ENCODE measurements at regions not wholly inside any gene's neighbourhood (a gene's known extent, or its start where the extent isn't known, plus 50 kb on each side); places are given as distances from the start of the nearest gene placed in this dataset.

DNA sequence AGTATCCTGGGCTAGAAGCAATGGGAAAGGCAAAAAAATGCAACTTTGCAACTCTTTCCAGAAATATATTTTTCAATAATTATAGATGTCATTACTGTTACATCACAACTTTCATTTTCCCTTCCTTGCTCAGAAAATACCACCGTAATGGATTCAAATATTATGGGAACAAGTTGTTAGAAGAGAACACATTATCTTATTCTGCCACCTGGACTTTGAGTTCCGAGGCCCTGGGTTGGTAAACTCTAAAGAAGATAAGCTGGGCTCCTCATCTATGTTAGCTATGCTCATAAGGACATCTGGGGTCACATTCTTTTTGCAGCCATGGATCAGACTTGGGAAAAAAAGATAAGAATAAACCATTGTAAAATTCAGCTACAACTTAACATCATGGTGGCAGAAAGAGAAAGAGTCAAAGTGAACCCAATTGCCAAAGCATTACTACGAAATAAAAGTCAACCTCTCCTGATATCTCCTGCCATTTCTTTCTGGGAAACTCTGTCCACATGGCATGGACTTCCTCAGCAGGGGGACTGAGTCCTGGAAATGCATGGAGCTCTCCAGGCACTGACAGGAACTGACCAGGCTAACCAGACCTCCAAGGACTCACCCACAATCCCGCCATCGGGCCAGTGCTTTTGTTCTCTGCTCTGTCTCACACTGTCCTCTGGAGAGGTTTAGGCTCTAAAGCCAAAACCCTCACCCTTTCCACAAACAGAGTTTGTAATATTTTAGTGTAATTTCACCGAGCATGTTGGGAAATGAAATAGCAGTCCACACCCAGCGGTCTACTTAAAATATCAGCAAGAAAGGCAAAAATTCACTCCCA, 499.1 kb upstream of the RUNX1 start:
- no peak for TF ChIP-seq RARB (CRISPR knock-in tag; IDR thresholded peaks at IDR 0.05)
- no peak for TF ChIP-seq TOX (CRISPR knock-in tag; IDR thresholded peaks at IDR 0.05; ENCODE audit: borderline replicate concordance)
- no peak for TF ChIP-seq ARNTL (CRISPR knock-in tag; IDR thresholded peaks at IDR 0.05; ENCODE audit: borderline replicate concordance, low read depth)
- TF ChIP-seq, protein P1, sequence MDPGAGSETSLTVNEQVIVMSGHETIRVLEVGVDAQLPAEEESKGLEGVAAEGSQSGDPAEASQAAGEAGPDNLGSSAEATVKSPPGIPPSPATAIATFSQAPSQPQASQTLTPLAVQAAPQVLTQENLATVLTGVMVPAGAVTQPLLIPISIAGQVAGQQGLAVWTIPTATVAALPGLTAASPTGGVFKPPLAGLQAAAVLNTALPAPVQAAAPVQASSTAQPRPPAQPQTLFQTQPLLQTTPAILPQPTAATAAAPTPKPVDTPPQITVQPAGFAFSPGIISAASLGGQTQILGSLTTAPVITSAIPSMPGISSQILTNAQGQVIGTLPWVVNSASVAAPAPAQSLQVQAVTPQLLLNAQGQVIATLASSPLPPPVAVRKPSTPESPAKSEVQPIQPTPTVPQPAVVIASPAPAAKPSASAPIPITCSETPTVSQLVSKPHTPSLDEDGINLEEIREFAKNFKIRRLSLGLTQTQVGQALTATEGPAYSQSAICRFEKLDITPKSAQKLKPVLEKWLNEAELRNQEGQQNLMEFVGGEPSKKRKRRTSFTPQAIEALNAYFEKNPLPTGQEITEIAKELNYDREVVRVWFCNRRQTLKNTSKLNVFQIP (CRISPR knock-in tag; IDR thresholded peaks at IDR 0.05; ENCODE audit: borderline replicate concordance, low read depth): no peak
- no peak for TF ChIP-seq ZFP3 (CRISPR knock-in tag; IDR thresholded peaks at IDR 0.05)
- no peak for TF ChIP-seq ZC3H10 (CRISPR knock-in tag; IDR thresholded peaks at IDR 0.05)
- no peak for TF ChIP-seq BACH2 (CRISPR knock-in tag; IDR thresholded peaks at IDR 0.05; ENCODE audit: borderline replicate concordance)
- no peak for TF ChIP-seq ZNF8 (CRISPR knock-in tag; IDR thresholded peaks at IDR 0.05)
- TF ChIP-seq, protein P2, sequence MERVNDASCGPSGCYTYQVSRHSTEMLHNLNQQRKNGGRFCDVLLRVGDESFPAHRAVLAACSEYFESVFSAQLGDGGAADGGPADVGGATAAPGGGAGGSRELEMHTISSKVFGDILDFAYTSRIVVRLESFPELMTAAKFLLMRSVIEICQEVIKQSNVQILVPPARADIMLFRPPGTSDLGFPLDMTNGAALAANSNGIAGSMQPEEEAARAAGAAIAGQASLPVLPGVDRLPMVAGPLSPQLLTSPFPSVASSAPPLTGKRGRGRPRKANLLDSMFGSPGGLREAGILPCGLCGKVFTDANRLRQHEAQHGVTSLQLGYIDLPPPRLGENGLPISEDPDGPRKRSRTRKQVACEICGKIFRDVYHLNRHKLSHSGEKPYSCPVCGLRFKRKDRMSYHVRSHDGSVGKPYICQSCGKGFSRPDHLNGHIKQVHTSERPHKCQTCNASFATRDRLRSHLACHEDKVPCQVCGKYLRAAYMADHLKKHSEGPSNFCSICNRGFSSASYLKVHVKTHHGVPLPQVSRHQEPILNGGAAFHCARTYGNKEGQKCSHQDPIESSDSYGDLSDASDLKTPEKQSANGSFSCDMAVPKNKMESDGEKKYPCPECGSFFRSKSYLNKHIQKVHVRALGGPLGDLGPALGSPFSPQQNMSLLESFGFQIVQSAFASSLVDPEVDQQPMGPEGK (CRISPR knock-in tag; IDR thresholded peaks at IDR 0.05; ENCODE audit: borderline replicate concordance): no peak
- TF ChIP-seq GLIS3 (CRISPR knock-in tag; IDR thresholded peaks at IDR 0.05): no peak
- TF ChIP-seq, protein P3, sequence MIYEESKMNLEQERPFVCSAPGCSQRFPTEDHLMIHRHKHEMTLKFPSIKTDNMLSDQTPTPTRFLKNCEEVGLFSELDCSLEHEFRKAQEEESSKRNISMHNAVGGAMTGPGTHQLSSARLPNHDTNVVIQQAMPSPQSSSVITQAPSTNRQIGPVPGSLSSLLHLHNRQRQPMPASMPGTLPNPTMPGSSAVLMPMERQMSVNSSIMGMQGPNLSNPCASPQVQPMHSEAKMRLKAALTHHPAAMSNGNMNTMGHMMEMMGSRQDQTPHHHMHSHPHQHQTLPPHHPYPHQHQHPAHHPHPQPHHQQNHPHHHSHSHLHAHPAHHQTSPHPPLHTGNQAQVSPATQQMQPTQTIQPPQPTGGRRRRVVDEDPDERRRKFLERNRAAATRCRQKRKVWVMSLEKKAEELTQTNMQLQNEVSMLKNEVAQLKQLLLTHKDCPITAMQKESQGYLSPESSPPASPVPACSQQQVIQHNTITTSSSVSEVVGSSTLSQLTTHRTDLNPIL (CRISPR knock-in tag; IDR thresholded peaks at IDR 0.05; ENCODE audit: low read depth): no peak
- no peak for TF ChIP-seq ZFP30 (CRISPR knock-in tag; IDR thresholded peaks at IDR 0.05)

Measured in SK-N-SH treated with all-trans-retinoic acid at 6 μM for 48 hours (cell line).